Amygdala (tissue), 56 donors: ENCODE measurements at regions not wholly inside any gene's neighbourhood (a gene's known extent, or its start where the extent isn't known, plus 50 kb on each side); places are given as distances from the start of the nearest gene placed in this dataset.

Experiments used
- DNase-seq, 56 donors: peaks; one replicate each; lab custom pipeline; 2025; lab: John Stamatoyannopoulos, UW

DNA sequence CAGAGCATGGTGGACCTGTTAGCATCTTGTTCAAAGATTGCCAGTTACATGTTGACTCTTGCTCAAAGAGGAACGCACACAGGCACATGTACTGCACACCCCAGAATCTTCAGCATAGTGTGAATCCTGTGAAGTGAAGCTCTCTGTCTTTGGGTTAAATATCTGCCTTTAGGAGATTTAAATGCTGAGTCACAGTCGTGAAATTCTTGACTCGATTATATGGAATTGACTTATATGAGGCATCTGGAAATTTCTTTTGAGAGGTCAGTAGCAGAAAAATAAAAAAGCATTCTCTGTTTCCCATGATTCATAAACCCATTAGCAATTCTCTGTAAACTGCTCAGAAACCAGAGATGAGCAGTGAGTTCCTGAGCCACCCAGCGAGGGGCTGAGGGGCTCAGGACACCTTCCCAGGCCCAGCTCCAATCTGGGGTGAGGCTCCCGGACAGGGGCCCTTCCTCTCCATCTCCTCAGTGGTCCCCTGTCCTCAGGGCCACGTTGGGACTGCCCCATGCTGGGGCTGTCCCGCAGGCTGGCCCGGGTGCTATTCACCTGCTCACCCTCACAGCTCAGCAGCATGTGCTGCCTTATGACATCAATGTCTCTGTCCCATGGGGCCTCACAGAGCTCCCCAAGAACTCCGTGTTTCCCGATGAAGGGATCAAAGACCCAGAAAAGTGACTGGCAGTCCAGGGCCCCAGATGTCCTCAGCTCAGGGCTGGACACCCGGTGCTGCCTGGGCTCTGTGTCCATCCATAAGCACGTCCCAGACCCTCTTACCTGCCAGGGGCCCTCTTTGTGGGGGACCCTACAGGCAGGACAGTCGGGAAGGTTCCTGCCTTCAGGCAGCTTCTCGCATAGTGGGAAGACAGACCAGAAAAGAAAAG lies 50.0 kb upstream of the INSIG1 start:
- no peak for DNase-seq
